Non-pigmented ciliary epithelial cell (primary cell): ENCODE measurements at regions not wholly inside any gene's neighbourhood (a gene's known extent, or its start where the extent isn't known, plus 50 kb on each side); places are given as distances from the start of the nearest gene placed in this dataset.
"Not testable (repeated sequence)": the region's sequence is repeated elsewhere in the genome, so short reads cannot be mapped to it uniquely, and the experiment has no call there.

Experiments
- DNase-seq: peaks from one replicate; pipeline ENCODE4 v3.0.0-alpha.2; 2010; ENCODE audit warnings: low read depth

DNA sequence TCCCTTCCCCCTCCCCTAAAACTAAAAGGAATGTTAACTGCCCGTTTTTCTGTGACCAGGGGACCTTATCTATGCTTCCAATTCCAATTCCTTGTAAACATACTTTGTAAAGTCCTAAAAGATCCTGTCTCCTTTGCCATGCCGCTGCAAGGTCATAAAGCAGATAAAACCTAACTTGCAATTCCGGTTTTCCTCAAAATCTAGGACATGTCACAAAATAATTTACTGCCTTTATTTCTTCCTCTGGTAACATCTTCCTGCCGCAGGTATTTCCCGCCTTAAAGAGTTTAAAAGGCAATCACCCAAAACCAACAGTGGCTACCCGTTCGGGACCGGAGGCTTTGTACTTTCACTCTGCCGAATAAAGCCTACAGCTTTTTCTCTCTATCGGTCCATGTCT lies 1248.6 kb upstream of the CDH9 start:
- not testable (repeated sequence) for DNase-seq

DNA sequence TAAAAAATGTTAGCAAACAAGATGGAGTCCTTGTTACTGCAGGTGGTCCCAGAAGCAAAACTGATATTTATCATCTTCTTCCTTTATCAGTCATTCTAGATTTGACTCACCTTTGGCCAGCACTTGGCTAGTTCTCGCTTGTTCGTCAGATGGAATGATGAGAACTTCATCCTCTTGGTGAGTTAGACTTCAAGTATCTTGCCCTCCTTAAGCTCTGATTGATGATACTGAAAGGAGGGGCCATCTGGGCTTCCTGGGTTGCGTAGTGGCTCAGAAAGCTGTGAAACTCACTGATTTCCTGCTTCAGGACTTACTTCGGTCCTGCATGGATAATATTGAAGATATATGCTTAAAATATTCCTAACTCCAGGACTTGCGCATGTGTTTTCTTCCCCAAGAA lies 1248.2 kb upstream of the CDH9 start:
- DNase-seq: no peak

DNA sequence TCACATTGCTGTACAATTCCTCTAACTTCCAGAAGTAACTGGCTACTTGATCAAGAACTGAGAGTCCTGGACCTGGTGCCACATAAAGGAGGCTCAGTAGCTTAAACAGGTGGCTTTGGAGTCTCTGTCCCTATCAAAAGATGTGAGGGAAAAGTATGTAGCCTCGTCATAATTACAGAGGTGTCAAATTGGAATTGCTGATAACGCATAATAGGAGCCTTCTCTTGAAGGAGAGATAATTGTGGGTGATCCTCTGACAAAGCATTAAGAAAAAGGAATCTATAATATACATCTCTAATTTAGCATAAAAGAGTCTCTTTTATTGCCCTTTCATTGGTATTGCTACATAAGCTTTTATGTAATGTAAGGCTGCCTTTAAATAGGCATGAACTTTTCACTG lies 1246.4 kb upstream of the CDH9 start:
- DNase-seq: no peak

DNA sequence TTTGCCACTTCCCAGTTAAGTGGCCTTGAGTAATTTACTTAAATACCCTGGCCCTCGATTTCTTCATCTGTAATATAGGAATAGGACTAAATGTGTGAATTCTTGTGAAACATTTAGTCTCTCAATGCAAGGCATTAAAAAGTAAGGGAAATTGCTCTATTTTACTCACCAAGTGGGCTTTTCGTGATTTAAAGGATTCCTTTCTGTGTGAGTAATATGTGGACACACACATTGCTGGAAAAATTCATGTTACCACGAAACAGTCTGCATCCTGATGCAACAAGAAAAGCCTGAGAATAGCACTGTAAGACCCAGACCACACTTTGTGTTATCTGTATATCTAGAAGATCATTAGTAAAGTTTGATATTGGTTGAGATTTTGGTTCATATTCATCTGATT lies 1243.0 kb upstream of the CDH9 start:
- peak; percentile 43 for DNase-seq

DNA sequence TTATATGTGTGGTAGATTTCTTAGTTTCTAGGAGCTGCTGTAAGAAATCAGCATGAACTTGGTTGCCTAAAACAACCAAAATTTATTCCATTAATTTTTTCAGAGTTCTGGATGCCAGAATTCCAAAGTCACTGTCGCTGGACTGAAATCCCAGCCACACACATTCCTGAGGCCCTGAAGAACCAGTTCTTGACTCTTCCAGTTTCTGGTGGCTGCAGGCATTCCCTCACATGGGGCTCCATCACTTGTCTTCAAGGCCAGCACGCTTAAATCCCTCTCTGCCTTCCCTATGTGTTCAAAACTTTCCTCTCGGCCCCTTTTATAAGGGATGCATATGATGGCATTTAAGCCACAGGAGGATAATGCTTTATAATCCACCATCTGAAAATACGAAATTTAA lies 1237.5 kb upstream of the CDH9 start:
- no peak for DNase-seq

DNA sequence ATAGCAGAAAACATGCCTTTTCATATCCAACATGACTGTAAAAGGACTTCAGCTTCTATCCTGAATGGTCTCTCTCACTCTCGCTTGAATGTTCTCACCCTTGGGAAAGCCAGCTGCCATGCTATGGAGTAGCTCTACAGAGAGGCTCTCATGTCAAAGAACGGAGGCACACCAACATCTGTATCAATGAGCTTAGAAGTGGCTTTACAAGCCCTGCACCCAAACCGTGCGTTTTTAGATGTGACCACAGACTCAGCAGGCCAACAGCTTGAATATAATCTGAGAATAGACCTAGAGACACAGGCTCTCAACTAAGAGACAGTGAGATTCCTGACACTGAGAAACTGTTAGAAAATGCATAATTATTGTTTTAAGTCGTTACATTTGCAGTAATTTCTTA lies 1231.6 kb upstream of the CDH9 start:
- DNase-seq: no peak

DNA sequence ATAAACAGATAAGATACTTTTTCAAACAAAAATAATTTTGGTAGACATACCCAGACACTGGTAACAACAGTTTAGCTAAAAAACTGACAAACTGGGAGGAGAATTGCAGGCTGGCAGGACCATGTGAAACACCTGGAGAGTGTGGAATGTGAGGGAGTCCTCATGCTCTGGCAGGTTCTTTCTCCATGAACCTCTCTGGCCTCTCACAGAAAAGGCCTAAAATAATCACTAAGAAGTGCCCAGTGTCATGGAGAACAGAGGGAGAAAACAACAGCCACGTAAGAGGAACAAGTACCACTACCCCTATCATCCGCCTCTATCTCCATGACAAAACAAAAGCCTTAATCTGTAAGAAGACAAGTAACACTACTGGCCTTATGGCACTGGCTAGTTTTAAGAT lies 1227.5 kb upstream of the CDH9 start:
- DNase-seq: no peak

DNA sequence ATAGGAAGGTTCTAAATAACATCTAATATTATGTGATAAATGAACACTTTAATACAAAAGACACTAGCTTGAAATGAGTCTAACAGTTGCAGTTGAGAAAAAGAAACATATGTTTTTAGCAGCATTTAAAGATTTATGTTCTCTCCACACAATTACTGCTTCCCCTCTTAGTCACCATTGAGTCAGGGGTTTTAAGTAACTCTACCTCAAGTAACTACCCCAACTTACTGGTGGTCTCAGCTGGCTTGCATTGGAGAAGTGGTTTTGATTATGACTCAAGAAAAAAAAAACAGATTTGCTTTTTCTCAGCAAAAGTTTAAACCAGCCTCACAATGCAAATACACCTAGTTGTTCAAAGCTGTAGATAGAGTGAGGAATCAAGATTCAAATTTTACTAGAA lies 1216.5 kb upstream of the CDH9 start:
- DNase-seq: no peak

DNA sequence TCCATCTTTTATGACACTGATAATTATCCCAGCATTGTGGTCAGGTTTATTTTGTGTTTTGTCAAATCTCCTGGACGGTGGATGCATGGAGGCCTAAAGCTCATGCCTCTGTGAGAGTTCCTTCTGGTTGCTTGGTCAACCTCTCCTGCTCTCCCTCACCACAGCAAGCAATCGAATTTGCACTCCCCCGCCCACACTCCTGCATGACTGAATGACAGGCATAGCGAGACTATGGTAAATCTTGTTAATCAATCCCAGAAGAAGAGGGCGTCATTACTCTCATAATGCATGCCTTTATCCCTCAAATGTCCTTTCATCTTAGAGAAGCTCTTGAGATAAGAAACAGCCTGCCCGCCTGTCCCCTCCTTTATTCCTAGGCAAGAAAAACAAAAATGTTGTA lies 1215.0 kb upstream of the CDH9 start:
- no peak for DNase-seq

DNA sequence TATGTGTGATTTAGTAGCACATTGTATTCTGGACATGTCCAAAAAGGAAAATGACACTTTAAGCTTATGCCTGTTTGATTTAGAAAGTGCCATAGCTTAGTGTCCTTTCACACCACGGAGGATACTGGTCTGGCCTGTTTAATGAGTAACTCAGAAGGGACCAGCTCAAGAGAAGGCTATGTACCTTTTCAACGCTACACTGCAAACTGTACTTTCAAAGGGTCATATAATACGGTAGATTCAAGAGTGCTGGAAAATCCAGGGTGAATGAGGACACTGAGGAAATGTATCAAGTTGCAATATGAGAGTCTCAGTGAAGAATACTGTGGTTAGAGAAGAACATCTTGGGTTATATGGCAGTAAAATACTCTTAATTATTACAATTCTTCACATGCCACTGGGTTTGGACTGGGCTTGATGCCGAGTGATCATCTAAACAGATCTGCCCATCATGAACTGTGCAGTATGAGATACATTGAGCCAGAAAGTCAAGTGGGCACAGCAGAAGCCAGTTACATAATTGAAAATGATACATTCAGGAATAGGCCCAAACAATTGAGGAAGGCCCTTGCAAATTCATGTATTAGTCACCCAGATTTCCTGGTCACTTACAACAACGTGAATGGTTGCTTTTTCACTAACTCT lies 1211.5 kb upstream of the CDH9 start:
- no peak for DNase-seq

DNA sequence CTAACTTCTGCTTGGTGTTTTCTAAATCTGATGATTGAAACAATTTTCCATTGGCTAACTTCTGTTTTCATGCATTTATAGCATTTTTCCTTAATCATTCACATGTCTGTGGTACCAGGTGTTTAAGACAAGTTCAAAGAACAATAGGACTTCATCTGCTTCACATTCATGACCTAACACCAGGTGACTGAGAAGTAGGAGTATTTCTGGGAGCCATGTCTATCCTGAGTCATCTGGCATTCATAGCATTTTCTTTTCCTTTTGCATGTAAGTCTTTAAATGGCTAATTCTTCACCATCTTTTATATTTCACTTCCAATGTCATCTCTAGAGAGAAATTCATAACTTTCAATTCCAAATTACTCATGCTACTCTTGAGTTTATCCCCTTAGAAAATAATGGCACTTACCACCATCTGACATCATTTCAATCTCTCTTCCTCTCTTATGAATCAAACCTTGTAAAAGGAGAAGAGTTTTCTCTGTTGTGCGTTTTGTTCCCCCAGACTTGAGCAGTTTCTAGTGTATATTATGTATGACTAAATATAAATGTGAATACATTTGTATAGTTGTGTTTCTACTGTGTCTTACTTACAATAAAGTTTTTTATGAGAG lies 1196.1 kb upstream of the CDH9 start:
- DNase-seq: no peak

DNA sequence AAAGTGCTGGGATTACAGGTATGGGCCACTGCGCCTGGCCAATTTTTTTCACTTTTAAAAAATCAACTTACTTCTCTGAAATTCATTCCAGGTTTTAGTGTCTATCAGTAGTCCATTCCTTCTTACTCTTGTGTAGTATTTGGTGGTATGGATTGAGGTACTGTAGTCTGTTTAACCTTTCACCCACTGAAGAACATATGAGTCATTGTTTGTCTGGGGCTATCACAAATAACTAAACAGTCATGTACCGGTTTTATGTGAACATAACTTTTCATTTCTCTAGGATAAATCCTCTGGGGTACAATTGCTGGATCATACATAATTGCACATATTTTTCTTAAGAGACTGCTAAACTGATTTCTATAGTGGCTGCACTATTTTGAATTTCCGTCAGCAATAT lies 1188.0 kb upstream of the CDH9 start:
- no peak for DNase-seq

DNA sequence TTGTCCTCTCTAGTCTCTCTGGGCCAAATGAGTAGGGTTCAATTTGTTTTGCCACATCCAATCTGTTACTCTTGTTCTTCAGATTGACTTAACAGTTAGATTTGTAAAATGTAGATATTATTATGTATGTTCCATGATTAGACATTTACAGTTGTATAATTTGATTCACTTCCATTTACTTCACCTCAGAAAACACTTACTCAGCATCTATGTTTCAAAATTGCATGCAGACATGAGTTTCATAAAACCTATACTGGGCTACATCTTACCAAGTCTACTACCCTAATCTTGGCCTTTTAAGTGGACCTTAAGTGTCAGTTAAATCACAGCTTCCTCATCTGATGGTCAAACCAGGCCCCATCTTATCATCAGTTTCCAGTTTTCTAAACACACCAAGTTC lies 1181.2 kb upstream of the CDH9 start:
- no peak for DNase-seq

DNA sequence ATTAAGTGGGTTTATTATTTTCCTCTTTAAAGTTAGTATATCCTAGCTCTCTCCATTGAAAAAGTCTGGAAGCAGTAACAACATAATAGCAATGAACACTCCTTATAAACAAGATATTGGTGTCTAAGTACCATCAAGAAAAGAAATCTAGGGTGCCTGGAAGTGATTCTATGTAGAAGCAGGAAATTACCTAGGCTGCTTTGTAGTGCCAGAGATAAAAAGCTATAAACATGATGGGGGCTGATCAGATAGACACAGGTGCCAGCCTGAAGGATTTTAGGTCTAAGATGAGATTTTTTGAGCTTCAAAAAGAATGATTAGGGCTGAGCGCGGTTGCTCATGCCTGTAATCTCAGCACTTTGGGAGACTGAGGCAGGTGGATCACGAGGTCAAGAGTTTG lies 1179.3 kb upstream of the CDH9 start:
- no peak for DNase-seq

DNA sequence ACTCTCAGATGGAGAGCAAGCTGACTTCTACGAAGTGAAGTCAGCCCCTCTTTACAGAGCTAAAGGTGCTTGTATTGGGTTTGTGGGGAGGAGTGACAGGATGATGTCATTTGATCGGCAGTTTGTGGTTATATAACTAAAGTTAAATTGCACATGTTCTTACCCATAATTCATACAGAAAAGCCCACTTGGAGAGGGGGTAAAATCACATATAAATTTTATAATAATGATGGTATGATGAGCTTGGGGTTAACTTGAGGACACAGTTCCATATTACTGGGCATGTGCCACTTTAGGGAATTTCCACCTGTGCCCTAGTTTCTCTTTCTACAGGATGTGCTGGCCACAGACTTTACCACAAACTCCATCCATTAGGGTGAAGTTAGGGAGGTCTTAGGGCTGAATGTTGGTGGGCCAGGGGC lies 1178.6 kb upstream of the CDH9 start:
- no peak for DNase-seq

DNA sequence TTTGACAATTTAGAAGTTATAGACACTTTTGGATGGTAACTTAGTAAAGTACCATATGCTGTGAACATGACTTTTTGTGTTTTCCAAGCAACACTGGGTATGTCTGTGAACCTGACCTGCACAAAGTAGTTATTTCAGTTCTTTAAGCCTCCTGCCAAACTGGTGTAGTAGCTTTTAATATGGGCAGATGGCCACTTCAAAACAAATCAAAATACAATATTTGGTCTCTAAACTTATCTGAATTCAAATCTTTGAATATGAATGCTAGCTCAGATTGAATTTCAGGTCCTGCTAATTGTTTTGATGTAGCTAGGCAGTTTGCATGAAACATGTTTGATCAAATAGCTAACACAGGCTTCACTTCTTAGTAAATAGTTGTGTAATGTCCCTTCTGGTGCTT lies 1176.7 kb upstream of the CDH9 start:
- no peak for DNase-seq

DNA sequence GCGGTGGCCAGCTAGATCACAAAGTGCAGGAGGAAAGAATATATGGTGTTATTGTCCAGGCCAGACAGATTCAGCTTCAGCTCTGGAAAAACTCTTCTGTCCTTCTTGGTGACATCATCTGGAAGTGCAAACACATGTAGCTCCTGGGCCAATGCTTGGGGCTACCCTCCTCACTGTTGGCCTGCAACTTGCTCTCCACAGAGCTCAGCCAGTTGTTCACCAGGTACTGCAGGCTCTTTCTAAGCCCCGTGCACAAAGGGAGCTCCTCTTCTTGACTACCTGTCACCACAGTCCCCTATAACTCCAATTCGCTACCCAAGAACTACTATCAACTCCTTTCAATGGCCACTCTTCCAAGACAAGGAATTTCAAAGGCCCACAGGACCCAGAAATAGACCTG lies 1175.9 kb upstream of the CDH9 start:
- DNase-seq: no peak

DNA sequence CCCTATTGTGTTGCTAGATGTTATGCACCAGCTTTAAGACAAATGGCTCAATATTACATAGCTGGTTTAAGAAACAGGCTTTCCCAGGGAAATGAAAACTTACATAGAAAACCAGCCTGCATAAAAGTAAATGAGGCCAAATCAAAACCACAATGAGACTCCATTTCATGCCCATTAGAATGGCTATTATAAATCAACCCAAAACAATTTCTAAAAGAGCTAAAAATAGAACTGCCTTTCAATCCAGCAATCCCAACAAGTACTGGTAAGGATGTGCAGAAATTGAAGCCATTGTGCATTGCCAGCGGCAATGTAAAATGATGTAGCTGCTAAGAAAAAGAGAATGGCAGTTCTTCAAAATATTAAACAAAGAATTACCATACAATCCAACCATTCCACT lies 1170.0 kb upstream of the CDH9 start:
- DNase-seq: no peak

DNA sequence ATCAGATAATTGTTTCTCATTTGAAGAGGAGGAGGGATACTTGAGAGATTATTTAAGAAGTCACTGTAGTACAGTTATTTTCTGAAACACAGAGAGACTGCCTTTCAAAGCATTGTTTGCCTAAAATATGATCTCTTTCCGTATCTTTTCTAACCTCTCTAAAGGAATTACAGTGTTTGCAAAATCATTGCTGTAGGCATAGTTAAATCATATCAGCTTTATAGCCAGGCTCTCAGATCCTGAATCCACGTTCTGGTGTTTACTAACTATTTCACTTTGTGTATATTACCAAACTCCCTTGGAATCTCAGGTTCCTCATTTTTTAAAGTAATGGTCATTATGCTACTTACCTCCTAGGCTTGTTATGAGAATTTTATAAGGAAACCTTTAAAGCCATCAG lies 1151.6 kb upstream of the CDH9 start:
- DNase-seq: no peak

DNA sequence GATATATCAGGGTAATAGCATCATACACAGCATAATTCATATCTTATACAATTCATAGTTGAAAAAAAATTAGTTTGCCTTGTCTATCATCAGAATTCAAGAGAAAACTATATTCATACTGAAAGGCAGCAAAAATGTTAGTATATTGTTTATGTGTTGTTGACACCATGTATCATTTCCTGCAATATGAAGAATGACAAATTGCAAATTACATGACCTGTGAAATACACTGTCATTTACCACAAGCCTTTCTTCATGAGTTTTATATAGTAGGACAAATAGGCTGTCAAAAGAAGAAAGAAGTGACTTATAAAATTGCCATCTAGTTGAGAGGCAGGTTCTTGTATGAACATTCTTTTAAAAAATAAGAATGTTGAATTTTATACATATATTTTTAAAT lies 1136.3 kb upstream of the CDH9 start:
- DNase-seq: no peak

DNA sequence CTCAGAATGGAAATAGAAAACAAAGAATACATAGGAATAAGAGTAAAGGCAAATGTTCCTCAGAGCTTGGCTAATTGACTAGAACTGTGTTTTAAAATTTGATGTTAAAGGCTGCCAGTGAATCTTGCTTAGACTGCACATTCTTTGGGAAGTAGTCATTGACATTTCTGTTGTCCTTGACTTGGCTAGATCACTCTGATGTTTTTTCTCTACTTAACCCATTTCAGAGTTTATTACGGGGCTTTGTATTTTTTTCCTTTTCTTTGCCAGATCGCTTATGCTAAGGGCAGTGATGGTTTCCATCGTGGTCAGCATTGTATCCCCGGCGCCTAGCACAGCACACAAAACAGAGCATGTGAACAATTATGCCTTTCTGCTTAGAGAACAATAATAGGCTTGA lies 1126.7 kb upstream of the CDH9 start:
- DNase-seq: peak; percentile 27

DNA sequence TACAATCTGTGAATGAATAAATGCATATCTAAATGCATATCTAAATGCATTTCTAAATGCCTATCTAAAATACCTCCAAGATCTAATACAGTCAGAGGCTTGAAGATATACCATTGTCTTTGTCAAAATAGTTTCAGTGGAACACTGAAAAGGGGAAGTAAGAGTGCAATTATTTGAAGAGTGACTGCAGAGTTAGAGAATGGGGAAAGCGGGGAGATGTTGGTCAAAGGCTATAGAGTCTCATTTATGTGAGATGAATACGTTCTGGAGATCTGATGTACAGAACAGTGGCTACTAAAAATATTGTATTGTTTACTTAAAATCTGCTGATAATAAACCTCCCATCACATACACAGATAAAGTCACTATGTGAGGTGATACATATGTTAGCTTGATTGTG lies 1126.2 kb upstream of the CDH9 start:
- no peak for DNase-seq

DNA sequence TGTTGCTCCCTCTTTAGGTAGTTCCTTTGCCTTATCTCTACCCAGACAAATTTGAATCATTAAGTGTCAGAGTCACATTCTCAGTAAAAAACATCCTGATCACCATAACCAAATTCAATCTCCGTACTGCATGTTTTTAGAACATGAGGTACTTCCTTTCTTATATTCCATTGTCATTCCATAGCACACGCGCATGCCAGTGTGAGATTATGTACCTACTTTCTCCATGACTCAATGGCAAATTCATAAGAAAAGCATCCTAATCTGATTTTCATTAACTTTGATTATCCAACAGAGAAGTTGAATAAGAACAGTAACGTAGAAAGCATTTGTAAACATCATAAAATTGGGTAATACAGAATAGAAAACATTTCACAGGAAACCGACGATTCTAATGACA lies 1118.6 kb upstream of the CDH9 start:
- DNase-seq: peak; percentile 40

DNA sequence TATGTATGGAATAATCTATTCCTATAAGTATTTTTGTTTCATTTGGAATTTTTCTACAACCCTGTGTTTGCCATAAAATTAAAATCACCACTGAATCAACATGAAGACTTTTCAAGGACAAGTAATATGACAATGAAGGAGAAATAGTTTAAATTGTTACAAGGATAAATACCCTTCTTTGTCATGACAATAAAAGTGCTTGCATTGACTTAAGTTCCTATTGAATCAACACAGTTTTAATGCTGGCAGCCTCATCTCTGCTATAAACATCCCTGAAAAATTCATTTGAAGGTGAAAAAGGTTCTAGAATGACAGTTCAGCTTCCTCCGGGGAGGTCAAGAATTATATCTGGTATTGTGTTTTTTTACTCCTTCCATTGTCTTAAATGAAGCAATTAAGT lies 1105.1 kb upstream of the CDH9 start:
- no peak for DNase-seq

DNA sequence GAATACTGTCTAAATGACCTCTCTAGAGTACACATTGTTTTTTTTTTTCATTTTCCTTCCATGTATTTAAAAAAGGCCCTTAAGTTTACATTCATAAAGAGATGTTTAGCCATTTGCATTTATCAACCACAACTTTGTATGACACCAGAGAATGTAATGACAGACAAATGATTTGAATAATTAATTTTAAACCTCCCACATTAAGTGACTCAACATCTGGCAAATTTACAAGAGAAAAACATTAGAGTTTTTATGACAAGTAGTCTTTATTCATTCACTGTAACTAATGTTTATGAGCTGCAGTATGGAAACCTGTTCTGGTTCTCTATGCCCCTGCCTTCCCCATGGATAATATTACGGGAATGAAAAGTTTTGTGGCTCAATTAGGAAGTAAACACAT lies 1093.8 kb upstream of the CDH9 start:
- DNase-seq: no peak
